CD14-positive monocyte (primary cell): ENCODE measurements at regions not wholly inside any gene's neighbourhood (a gene's known extent, or its start where the extent isn't known, plus 50 kb on each side); places are given as distances from the start of the nearest gene placed in this dataset.

ENCODE experiments used
- DNase-seq, 3 donors: peaks; one replicate each; pipeline ENCODE4 v3.0.0-alpha.2; 2011 to 2022
- H2AFZ ChIP-seq: 2 replicates; pipeline ENCODE4 v1.6.0; 2012; ENCODE audit warnings: mild to moderate bottlenecking, low read depth, low read length, inconsistent platforms; ENCODE audit not compliant: insufficient read depth, poor library complexity, severe bottlenecking
- H3K27ac ChIP-seq, 2 donors: 1 replicate in 1 of 2; 2 replicates in 1 of 2; pipeline ENCODE4 v1.5.1; 2012 to 2013; ENCODE audit warnings: low read length in 2 of 2, control low read depth in 1 of 2, inconsistent platforms in 1 of 2, low read depth in 1 of 2, mild to moderate bottlenecking in 1 of 2
- H3K27me3 ChIP-seq, 2 donors: one replicate each; pipeline versions ENCODE4 v1.6.0 to v1.6.1; 2011 to 2013; ENCODE audit warnings: low read length in 2 of 2; ENCODE audit not compliant: control insufficient read depth in 2 of 2, insufficient read depth in 2 of 2
- H3K36me3 ChIP-seq, 2 donors: replicated peaks in 1 of 2; 1 replicate in 1 of 2; 2 replicates in 1 of 2; pipeline versions ENCODE4 v1.5.1 to v1.6.1; 2012 to 2013; ENCODE audit warnings: low read length in 2 of 2, control low read depth in 1 of 2, inconsistent platforms in 1 of 2, mild to moderate bottlenecking in 1 of 2; ENCODE audit not compliant: insufficient read depth in 2 of 2, control insufficient read depth in 1 of 2
- H3K4me1 ChIP-seq, 2 donors: 1 replicate in 1 of 2; 2 replicates in 1 of 2; pipeline versions ENCODE4 v1.5.1 to v1.6.1; 2012 to 2013; ENCODE audit warnings: low read length in 2 of 2, control low read depth in 1 of 2, inconsistent platforms in 1 of 2, mild to moderate bottlenecking in 1 of 2, moderate library complexity in 1 of 2; ENCODE audit not compliant: insufficient read depth in 2 of 2, control insufficient read depth in 1 of 2
- H3K4me2 ChIP-seq: replicated peaks from 2 replicates; pipeline ENCODE3; 2012; ENCODE audit warnings: low read length, moderate library complexity, mild to moderate bottlenecking; ENCODE audit not compliant: poor library complexity, severe bottlenecking; ENCODE audit errors: extremely low read depth
- H3K4me3 ChIP-seq, 3 experiments: fragments of 200-600 bp in 1 of 3; sonication (generic) in 1 of 3; replicated peaks in 1 of 3; 1 replicate in 2 of 3; 2 replicates in 1 of 3; pipeline ENCODE4 v1.5.1; 2011 to 2013; ENCODE audit warnings: low read length in 3 of 3, mild to moderate bottlenecking in 3 of 3, control low read depth in 2 of 3, low read depth in 2 of 3, inconsistent platforms in 1 of 3, moderate library complexity in 1 of 3
- H3K79me2 ChIP-seq: 2 replicates; pipeline ENCODE4 v1.6.0; 2012; ENCODE audit warnings: mild to moderate bottlenecking, control low read depth, inconsistent platforms, low read length, moderate library complexity; ENCODE audit not compliant: insufficient read depth
- H3K9ac ChIP-seq: 2 replicates; pipeline ENCODE4 v1.6.0; 2017; ENCODE audit warnings: low read length, mild to moderate bottlenecking; ENCODE audit not compliant: insufficient read depth, poor library complexity, severe bottlenecking
- H3K9me3 ChIP-seq, 2 donors: replicated peaks in 1 of 2; 1 replicate in 1 of 2; 2 replicates in 1 of 2; pipeline versions ENCODE4 v1.5.1 to v1.6.1; 2012 to 2013; ENCODE audit warnings: low read length in 2 of 2, control low read depth in 1 of 2; ENCODE audit not compliant: control insufficient read depth in 1 of 2, insufficient read depth in 1 of 2
- H4K20me1 ChIP-seq: 2 replicates; pipeline ENCODE4 v1.6.0; 2012; ENCODE audit warnings: mild to moderate bottlenecking, low read length, control low read depth, moderate library complexity; ENCODE audit not compliant: insufficient read depth
- H3K27ac Mint-ChIP-seq, 7 donors: one replicate each; pipeline ENCODE4 v1.8.0; 2020; ENCODE audit warnings: mild to moderate bottlenecking in 7 of 7, mixed read lengths in 7 of 7, moderate library complexity in 6 of 7, inconsistent platforms in 2 of 7
- H3K27me3 Mint-ChIP-seq, 3 donors: one replicate each; pipeline ENCODE4 v1.8.0; 2021 to 2022; ENCODE audit warnings: low read depth in 3 of 3, mild to moderate bottlenecking in 3 of 3, mixed read lengths in 3 of 3, moderate library complexity in 3 of 3, inconsistent platforms in 1 of 3
- H3K36me3 Mint-ChIP-seq, 2 donors: one replicate each; pipeline ENCODE4 v1.8.0; 2020; ENCODE audit warnings: mixed read lengths in 2 of 2, inconsistent platforms in 1 of 2, mild to moderate bottlenecking in 1 of 2
- H3K4me1 Mint-ChIP-seq: one replicate; pipeline ENCODE4 v1.8.0; 2020; ENCODE audit warnings: mild to moderate bottlenecking, mixed read lengths
- H3K4me3 Mint-ChIP-seq, 2 donors: one replicate each; pipeline ENCODE4 v1.8.0; 2020; ENCODE audit warnings: mild to moderate bottlenecking in 2 of 2, mixed read lengths in 2 of 2, moderate library complexity in 1 of 2
- H3K9me3 Mint-ChIP-seq, 7 donors: one replicate each; pipeline ENCODE4 v1.8.0; 2020 to 2022; ENCODE audit warnings: mixed read lengths in 7 of 7, mild to moderate bottlenecking in 6 of 7, moderate library complexity in 6 of 7, inconsistent platforms in 2 of 7
- WGBS: methylation state at CpG from one replicate; pipeline ENCODE4 v1.1.5; 2013; ENCODE audit warnings: missing lambda C conversion rate; ENCODE audit not compliant: insufficient coverage; 5-methylcytosine and 5-hydroxymethylcytosine counted together
- intact Hi-C, 2 donors: fragments of 100-400 bp; cut with micrococcal nuclease; formaldehyde crosslinking; loops; one replicate each; pipeline versions ENCODE4 v1.15.0 to v1.15.1; 2023
- TF ChIP-seq, protein P1 (sequence below): fragments of 200-600 bp; IDR thresholded peaks from one replicate; pipeline ENCODE4 v1.8.0; 2022; ENCODE audit warnings: antibody characterized with exemption, mild to moderate bottlenecking

DNA sequence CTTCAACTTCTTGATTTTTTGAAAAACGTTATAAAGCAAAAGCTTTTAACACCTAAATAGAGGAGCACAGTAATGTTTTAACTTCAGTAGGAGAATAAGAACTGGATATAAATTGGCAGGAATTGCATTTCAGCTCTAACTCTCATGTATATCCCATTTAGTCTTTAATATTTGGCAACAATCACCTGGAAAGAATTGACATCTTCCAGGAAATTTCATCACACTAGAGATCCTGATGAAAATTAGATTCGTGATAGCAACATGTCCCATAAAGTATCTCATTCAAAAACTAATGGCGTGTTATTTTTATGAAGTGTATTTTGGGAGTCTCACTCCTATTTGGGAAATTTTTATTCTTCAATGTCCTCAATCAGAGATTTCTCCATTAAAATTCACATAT lies 131.1 kb upstream of the DNAJC10 start:
- TF ChIP-seq, protein P1, sequence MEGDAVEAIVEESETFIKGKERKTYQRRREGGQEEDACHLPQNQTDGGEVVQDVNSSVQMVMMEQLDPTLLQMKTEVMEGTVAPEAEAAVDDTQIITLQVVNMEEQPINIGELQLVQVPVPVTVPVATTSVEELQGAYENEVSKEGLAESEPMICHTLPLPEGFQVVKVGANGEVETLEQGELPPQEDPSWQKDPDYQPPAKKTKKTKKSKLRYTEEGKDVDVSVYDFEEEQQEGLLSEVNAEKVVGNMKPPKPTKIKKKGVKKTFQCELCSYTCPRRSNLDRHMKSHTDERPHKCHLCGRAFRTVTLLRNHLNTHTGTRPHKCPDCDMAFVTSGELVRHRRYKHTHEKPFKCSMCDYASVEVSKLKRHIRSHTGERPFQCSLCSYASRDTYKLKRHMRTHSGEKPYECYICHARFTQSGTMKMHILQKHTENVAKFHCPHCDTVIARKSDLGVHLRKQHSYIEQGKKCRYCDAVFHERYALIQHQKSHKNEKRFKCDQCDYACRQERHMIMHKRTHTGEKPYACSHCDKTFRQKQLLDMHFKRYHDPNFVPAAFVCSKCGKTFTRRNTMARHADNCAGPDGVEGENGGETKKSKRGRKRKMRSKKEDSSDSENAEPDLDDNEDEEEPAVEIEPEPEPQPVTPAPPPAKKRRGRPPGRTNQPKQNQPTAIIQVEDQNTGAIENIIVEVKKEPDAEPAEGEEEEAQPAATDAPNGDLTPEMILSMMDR, result no peak
- H3K27me3 Mint-ChIP-seq, result peaks cover 0 to 1% (median 0%) of the 10 kb centered on the region in 3 donors
- H3K36me3 Mint-ChIP-seq, result no peaks in the 10 kb centered on the region
- Histone ChIP-seq H3K9ac (no peak overlapping the region), H3K79me2 (no peaks in the 10 kb centered on the region), H3K4me3 (no peak overlapping the region), H3K27me3 (no peaks in the 10 kb centered on the region), H3K27ac (no peak overlapping the region), H3K36me3 (no peaks in the 10 kb centered on the region), H3K4me1 (no peaks in the 10 kb centered on the region), H4K20me1 (no peaks in the 10 kb centered on the region), H3K4me2 (no peak overlapping the region), H3K9me3 (no peaks in the 10 kb centered on the region), H2AFZ (no peak overlapping the region)
- no peak for DNase-seq
- H3K4me3 Mint-ChIP-seq, result no peak overlapping the region
- peaks cover 2% of the 10 kb centered on the region for H3K4me1 Mint-ChIP-seq
- intact Hi-C loops, result no loop called here
- no peaks in the 10 kb centered on the region for H3K9me3 Mint-ChIP-seq
- no CpG with 5 or more reads among the region's 3 CpGs for WGBS
- H3K27ac Mint-ChIP-seq, result no peak overlapping the region

DNA sequence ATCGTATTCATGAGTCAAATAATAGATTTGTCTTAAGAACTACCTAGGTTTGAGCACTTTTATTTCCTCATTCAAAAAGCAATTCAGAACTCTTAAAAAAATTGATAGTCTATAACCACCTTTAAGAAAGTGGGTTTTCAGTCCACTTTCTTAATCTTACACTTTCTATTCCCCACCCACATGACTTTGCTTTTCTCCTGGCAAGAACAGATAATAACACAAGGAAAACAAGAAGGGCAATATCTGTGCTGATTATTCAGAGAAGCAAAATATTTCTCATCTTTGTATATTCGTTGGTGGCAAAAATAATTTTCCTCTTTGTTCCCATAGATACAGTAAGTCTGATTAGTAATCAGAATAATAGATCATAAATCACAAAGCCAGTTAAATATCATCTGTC lies 130.6 kb upstream of the DNAJC10 start:
- H3K9me3 ChIP-seq, result no peaks in the 10 kb centered on the region
- Mint-ChIP-seq H3K27me3 (peaks cover 0 to 2% (median 1%) of the 10 kb centered on the region in 3 donors), H3K9me3 (peaks cover 0 to 2% (median 0%) of the 10 kb centered on the region in 7 donors), H3K4me1 (peaks cover 2% of the 10 kb centered on the region), H3K27ac (no peak overlapping the region), H3K4me3 (no peak overlapping the region), H3K36me3 (no peaks in the 10 kb centered on the region)
- TF ChIP-seq, protein P1, result no peak
- no peaks in the 10 kb centered on the region for H3K36me3 ChIP-seq
- DNase-seq, result no peak
- no peaks in the 10 kb centered on the region for H3K79me2 ChIP-seq
- H4K20me1 ChIP-seq, result no peaks in the 10 kb centered on the region
- H3K9ac ChIP-seq, result no peak overlapping the region
- H3K27me3 ChIP-seq, result no peaks in the 10 kb centered on the region
- intact Hi-C loops, result no loop called here
- H3K4me1 ChIP-seq, result no peaks in the 10 kb centered on the region
- H3K4me3 ChIP-seq, result no peak overlapping the region
- no peak overlapping the region for H3K4me2 ChIP-seq
- no peak overlapping the region for H2AFZ ChIP-seq
- no CpG with 5 or more reads among the region's 2 CpGs for WGBS
- no peak overlapping the region for H3K27ac ChIP-seq
